SK-N-SH treated with all-trans-retinoic acid at 6 μM for 48 hours (cell line): ENCODE measurements at regions not wholly inside any gene's neighbourhood (a gene's known extent, or its start where the extent isn't known, plus 50 kb on each side); places are given as distances from the start of the nearest gene placed in this dataset.
A peak's percentile ranks its signal among the peaks of the same experiment; 100 is the strongest.
"Not testable (repeated sequence)": the region's sequence is repeated elsewhere in the genome, so short reads cannot be mapped to it uniquely, and the experiment has no call there.

ENCODE experiments used
- ATAC-seq: fragments of 200-7000 bp; cut with Tn5 transposase; 3 replicates; pipeline ENCODE4 v1.9.1; 2020; ENCODE audit warnings: mild to moderate bottlenecking, moderate library complexity
- ARNTL ChIP-seq: fragments of 450-650 bp; formaldehyde crosslinking; IDR thresholded peaks from 2 replicates; pipeline ENCODE4 v1.5.0; 2020; ENCODE audit warnings: low read depth, mild to moderate bottlenecking, moderate library complexity, borderline replicate concordance
- BACH2 ChIP-seq: fragments of 250-450 bp; sonication (Bioruptor Pico); IDR thresholded peaks from 2 replicates; pipeline ENCODE4 v1.9.0; 2021; ENCODE audit warnings: mild to moderate bottlenecking, borderline replicate concordance
- CSDC2 ChIP-seq: fragments of 250-450 bp; sonication (Bioruptor Pico); IDR thresholded peaks from 2 replicates; pipeline ENCODE4 v1.5.0; 2020; ENCODE audit warnings: mild to moderate bottlenecking, moderate library complexity
- GLIS3 ChIP-seq: fragments of 250-450 bp; sonication (Bioruptor Pico); IDR thresholded peaks from 2 replicates; pipeline ENCODE4 v1.5.0; 2020; ENCODE audit warnings: mild to moderate bottlenecking, moderate library complexity
- ISL1 ChIP-seq: fragments of 250-450 bp; sonication (Bioruptor Pico); IDR thresholded peaks from 2 replicates; pipeline ENCODE4 v2.1.2; 2022; ENCODE audit warnings: mild to moderate bottlenecking, moderate library complexity
- OSR1 ChIP-seq: fragments of 250-450 bp; sonication (Bioruptor Pico); IDR thresholded peaks from 2 replicates; pipeline ENCODE4 v1.8.0; 2022; ENCODE audit warnings: moderate library complexity, mild to moderate bottlenecking, inconsistent platforms
- PPARA ChIP-seq: fragments of 250-450 bp; sonication (Bioruptor Pico); IDR thresholded peaks from 2 replicates; pipeline ENCODE4 v1.5.0; 2020; ENCODE audit warnings: mild to moderate bottlenecking, borderline replicate concordance
- RARB ChIP-seq: fragments of 250-450 bp; sonication (Bioruptor Pico); IDR thresholded peaks from 2 replicates; pipeline ENCODE4 v1.8.0; 2021; ENCODE audit warnings: mild to moderate bottlenecking, moderate library complexity
- TCF4 ChIP-seq: fragments of 250-450 bp; sonication (Bioruptor Pico); IDR thresholded peaks from 2 replicates; pipeline ENCODE4 v1.8.0; 2021; ENCODE audit warnings: mild to moderate bottlenecking, moderate library complexity, borderline replicate concordance
- TOX ChIP-seq: fragments of 250-450 bp; sonication (Bioruptor Pico); IDR thresholded peaks from 2 replicates; pipeline ENCODE4 v1.8.0; 2021; ENCODE audit warnings: mild to moderate bottlenecking, moderate library complexity, borderline replicate concordance
- TSHZ2 ChIP-seq: fragments of 250-450 bp; sonication (Bioruptor Pico); IDR thresholded peaks from 2 replicates; pipeline ENCODE4 v1.5.0; 2020; ENCODE audit warnings: mild to moderate bottlenecking, moderate library complexity
- ZC3H10 ChIP-seq: fragments of 250-450 bp; sonication (Bioruptor Pico); IDR thresholded peaks from 2 replicates; pipeline ENCODE4 v1.5.1; 2021; ENCODE audit warnings: mild to moderate bottlenecking, moderate library complexity
- ZFP3 ChIP-seq: fragments of 250-450 bp; sonication (Bioruptor Pico); IDR thresholded peaks from 2 replicates; pipeline ENCODE4 v1.5.0; 2020; ENCODE audit warnings: mild to moderate bottlenecking, moderate library complexity
- ZFP30 ChIP-seq: fragments of 450-650 bp; formaldehyde crosslinking; IDR thresholded peaks from 2 replicates; pipeline ENCODE4 v1.5.0; 2022; ENCODE audit warnings: mild to moderate bottlenecking, moderate library complexity
- ZNF70 ChIP-seq: fragments of 450-650 bp; formaldehyde crosslinking; IDR thresholded peaks from 2 replicates; pipeline ENCODE4 v1.5.0; 2020; ENCODE audit warnings: mild to moderate bottlenecking, moderate library complexity
- ZNF8 ChIP-seq: fragments of 450-650 bp; formaldehyde crosslinking; IDR thresholded peaks from 2 replicates; pipeline ENCODE4 v1.5.0; 2020; ENCODE audit warnings: mild to moderate bottlenecking, moderate library complexity
- TF ChIP-seq, protein P1 (sequence below): fragments of 250-450 bp; sonication (Bioruptor Pico); IDR thresholded peaks from 2 replicates; pipeline ENCODE4 v1.5.1; 2021; ENCODE audit warnings: mild to moderate bottlenecking, moderate library complexity
- TF ChIP-seq, protein P2 (sequence below): fragments of 250-450 bp; sonication (Bioruptor Pico); IDR thresholded peaks from 2 replicates; pipeline ENCODE4 v1.8.0; 2020; ENCODE audit warnings: mild to moderate bottlenecking, moderate library complexity, borderline replicate concordance

DNA sequence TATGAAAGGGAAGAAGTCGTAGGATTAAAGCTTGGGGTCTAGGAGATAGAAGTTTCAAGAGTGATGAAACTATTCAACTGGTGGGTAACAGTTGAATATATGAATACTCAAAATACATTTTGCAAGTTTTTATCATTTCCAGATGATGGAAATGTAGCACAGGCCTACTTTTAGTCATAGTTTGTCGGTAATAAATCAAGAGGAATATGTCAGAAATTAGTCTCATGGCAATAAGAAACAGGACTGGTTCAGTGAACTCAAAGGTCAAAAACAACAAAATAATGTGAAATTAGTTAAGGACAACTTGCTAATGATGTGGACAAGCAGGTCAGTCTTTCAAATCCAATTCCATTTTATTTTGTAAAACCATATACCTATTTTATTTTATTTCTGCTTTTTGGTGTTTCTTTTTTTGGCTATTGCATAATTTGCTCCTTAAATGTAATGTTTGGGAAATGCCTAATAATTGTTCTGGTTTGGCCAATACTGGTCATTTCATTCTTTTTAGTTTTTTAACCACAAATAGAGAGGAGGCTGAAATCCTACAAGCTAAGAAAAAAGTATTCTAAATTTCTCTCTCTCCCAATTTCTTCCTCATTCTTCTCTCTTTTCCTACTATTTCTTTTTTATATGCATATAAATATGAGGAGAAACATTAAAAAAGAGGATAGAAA, 195.2 kb upstream of the ARHGEF26 start:
- TF ChIP-seq ZFP3 (CRISPR knock-in tag) (no peak), CSDC2 (CRISPR knock-in tag) (no peak), OSR1 (CRISPR knock-in tag) (no peak), TCF4 (no peak)
- TF ChIP-seq, protein P1, sequence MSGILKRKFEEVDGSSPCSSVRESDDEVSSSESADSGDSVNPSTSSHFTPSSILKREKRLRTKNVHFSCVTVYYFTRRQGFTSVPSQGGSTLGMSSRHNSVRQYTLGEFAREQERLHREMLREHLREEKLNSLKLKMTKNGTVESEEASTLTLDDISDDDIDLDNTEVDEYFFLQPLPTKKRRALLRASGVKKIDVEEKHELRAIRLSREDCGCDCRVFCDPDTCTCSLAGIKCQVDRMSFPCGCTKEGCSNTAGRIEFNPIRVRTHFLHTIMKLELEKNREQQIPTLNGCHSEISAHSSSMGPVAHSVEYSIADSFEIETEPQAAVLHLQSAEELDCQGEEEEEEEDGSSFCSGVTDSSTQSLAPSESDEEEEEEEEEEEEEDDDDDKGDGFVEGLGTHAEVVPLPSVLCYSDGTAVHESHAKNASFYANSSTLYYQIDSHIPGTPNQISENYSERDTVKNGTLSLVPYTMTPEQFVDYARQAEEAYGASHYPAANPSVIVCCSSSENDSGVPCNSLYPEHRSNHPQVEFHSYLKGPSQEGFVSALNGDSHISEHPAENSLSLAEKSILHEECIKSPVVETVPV (CRISPR knock-in tag), result no peak

DNA sequence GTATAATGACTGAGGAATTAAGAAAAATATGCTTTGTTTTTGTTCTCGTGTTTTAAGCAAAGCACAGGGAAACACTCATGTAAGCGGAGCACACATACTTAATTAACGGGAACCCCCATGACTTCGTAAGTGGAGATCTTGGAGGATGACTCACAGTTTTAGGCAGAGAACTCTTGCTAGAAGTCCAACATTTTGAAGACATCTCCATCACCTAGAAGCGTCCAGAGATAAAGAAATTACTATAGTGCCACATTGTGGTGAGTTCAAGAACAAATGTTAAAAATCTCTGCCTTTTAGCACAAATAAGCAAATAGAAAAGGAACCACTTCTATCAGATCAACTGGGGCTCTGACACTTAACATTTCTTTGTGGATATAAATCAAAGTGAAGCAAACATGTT, 194.1 kb upstream of the ARHGEF26 start:
- TF ChIP-seq OSR1 (CRISPR knock-in tag), result no peak
- no peak for TF ChIP-seq ZFP3 (CRISPR knock-in tag)
- no peak for TF ChIP-seq ARNTL (CRISPR knock-in tag)
- no peak for TF ChIP-seq TOX (CRISPR knock-in tag)
- no peak for TF ChIP-seq ZNF70 (CRISPR knock-in tag)
- TF ChIP-seq ZNF8 (CRISPR knock-in tag), result no peak
- no peak for TF ChIP-seq ISL1 (CRISPR knock-in tag)
- TF ChIP-seq PPARA (CRISPR knock-in tag), result no peak
- TF ChIP-seq, protein P2, sequence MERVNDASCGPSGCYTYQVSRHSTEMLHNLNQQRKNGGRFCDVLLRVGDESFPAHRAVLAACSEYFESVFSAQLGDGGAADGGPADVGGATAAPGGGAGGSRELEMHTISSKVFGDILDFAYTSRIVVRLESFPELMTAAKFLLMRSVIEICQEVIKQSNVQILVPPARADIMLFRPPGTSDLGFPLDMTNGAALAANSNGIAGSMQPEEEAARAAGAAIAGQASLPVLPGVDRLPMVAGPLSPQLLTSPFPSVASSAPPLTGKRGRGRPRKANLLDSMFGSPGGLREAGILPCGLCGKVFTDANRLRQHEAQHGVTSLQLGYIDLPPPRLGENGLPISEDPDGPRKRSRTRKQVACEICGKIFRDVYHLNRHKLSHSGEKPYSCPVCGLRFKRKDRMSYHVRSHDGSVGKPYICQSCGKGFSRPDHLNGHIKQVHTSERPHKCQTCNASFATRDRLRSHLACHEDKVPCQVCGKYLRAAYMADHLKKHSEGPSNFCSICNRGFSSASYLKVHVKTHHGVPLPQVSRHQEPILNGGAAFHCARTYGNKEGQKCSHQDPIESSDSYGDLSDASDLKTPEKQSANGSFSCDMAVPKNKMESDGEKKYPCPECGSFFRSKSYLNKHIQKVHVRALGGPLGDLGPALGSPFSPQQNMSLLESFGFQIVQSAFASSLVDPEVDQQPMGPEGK (CRISPR knock-in tag), result no peak
- TF ChIP-seq, all 23 proteins: peak for 0
- ATAC-seq, result peak; percentile 76

More for the DNA sequence above, 195.2 kb upstream of the ARHGEF26 start:
- ATAC-seq, result peak; percentile 38; the same call in 2 of the 3 replicates

- TF ChIP-seq ZC3H10 (CRISPR knock-in tag) (no peak), ARNTL (CRISPR knock-in tag) (no peak), TSHZ2 (CRISPR knock-in tag) (no peak), TOX (CRISPR knock-in tag) (no peak), PPARA (CRISPR knock-in tag) (no peak), RARB (CRISPR knock-in tag) (no peak), ZFP30 (no peak), ZFP3 (CRISPR knock-in tag) (no peak)
- TF ChIP-seq, protein P2 (CRISPR knock-in tag), result no peak
- TF ChIP-seq, all 23 proteins: peak for 0
- ATAC-seq, result no peak
These were observed 192.3 kb upstream of the ARHGEF26 start for GRCh38 chr3:153928851-153929250.

- ATAC-seq, result not testable (repeated sequence)
These were observed 187.7 kb upstream of the ARHGEF26 start for GRCh38 chr3:153933481-153933880.

DNA sequence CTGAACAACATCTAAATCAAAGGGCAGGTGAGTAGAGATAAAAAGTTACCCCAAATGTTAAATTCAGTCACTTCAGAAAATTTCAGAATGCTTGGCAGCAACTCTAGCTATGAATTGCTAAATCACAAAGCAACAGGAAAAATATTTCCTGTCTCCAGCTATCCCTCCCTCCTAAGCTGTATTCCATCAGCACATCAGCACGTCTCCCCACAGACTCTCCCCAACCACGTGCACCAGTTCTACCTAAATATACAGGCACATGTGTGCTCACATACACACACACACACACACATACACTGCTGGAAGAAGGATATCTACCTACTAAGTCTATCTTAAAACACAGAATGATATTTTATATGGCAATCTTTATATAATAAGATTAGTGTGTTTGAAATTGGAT, 177.1 kb upstream of the ARHGEF26 start:
- ATAC-seq, result no peak
- TF ChIP-seq TSHZ2 (CRISPR knock-in tag) (no peak), ZNF8 (CRISPR knock-in tag) (no peak), ZNF70 (CRISPR knock-in tag) (no peak), GLIS3 (no peak), BACH2 (no peak), OSR1 (CRISPR knock-in tag) (no peak), ZFP30 (no peak), TOX (CRISPR knock-in tag) (no peak), ZC3H10 (CRISPR knock-in tag) (no peak)
- TF ChIP-seq, protein P2 (CRISPR knock-in tag), result no peak
